ENCODE measurements at regions not wholly inside any gene's neighbourhood (a gene's known extent, or its start where the extent isn't known, plus 50 kb on each side); places are given as distances from the start of the nearest gene placed in this dataset.

GRCh38 chr12:38157274-38157932 is 159.2 kb upstream of the ALG10B start:
- TF ChIP-seq CTCF (conservative IDR thresholded peaks at IDR 0.05) (no peak), ZFX (IDR thresholded peaks at IDR 0.05) (no peak)

Measured in C4-2B (cell line).